Fibroblast of pulmonary artery (primary cell): ENCODE measurements at regions not wholly inside any gene's neighbourhood (a gene's known extent, or its start where the extent isn't known, plus 50 kb on each side); places are given as distances from the start of the nearest gene placed in this dataset.

Experiments used
- DNase-seq: peaks from one replicate; pipeline ENCODE4 v3.0.0-alpha.2; 2010; ENCODE audit warnings: low read depth
- H3K4me3 ChIP-seq: replicated peaks from 2 replicates; pipeline ENCODE4 v1.5.1; 2011; ENCODE audit warnings: low read depth, mild to moderate bottlenecking, control low read depth, low read length, moderate library complexity
- TF ChIP-seq, protein P1 (sequence below): IDR thresholded peaks from 2 replicates; pipeline ENCODE4 v1.5.1; 2011; ENCODE audit warnings: mild to moderate bottlenecking, control low read depth, low read length, inconsistent platforms; ENCODE audit errors: missing control alignments

DNA sequence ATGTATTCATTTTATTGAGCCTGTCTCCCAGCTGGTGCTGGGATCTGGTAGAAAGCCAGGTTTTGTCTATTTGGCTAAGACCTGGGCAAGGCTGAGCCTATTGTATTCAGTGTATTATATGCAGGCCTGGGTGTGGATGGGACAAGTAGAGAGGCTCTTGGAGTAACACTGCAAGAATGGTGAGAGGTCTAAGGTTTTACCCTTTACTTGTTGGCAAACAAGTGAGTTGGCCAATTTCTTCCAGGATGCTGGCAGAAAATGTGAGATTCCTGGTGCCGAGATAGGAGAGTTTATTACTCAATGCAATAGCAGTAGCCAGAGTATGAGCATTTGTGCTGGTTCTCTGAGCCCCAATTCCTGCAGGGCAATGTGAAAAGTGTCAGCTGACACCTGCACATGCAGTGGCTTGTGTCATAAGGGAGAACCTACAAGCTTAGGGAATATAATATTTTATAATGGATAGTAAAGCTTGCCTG is 141.7 kb upstream of the PRLR start:
- TF ChIP-seq, protein P1, sequence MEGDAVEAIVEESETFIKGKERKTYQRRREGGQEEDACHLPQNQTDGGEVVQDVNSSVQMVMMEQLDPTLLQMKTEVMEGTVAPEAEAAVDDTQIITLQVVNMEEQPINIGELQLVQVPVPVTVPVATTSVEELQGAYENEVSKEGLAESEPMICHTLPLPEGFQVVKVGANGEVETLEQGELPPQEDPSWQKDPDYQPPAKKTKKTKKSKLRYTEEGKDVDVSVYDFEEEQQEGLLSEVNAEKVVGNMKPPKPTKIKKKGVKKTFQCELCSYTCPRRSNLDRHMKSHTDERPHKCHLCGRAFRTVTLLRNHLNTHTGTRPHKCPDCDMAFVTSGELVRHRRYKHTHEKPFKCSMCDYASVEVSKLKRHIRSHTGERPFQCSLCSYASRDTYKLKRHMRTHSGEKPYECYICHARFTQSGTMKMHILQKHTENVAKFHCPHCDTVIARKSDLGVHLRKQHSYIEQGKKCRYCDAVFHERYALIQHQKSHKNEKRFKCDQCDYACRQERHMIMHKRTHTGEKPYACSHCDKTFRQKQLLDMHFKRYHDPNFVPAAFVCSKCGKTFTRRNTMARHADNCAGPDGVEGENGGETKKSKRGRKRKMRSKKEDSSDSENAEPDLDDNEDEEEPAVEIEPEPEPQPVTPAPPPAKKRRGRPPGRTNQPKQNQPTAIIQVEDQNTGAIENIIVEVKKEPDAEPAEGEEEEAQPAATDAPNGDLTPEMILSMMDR, result no peak
- DNase-seq, result no peak
- no peak overlapping the region for H3K4me3 ChIP-seq

DNA sequence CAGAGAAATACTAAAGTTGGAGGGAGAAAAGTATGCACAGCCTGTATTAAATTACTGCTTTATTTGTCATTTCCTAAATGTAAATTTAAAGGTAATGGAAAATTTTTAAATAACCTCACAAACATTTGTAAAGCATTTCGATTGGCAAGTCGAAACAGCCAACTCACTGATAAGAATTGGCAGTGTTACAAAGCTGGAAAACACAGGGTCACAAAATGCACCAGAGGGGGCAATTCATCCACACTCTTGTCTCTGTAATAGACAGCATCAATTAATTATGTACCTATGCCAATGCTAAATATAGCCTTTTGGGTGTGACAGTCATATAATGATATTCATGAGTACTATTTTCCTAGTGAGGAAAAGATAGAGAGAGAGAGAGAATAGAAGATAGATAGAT is 140.6 kb upstream of the PRLR start:
- no peak overlapping the region for H3K4me3 ChIP-seq
- no peak for DNase-seq
- TF ChIP-seq, protein P1, result no peak

DNA sequence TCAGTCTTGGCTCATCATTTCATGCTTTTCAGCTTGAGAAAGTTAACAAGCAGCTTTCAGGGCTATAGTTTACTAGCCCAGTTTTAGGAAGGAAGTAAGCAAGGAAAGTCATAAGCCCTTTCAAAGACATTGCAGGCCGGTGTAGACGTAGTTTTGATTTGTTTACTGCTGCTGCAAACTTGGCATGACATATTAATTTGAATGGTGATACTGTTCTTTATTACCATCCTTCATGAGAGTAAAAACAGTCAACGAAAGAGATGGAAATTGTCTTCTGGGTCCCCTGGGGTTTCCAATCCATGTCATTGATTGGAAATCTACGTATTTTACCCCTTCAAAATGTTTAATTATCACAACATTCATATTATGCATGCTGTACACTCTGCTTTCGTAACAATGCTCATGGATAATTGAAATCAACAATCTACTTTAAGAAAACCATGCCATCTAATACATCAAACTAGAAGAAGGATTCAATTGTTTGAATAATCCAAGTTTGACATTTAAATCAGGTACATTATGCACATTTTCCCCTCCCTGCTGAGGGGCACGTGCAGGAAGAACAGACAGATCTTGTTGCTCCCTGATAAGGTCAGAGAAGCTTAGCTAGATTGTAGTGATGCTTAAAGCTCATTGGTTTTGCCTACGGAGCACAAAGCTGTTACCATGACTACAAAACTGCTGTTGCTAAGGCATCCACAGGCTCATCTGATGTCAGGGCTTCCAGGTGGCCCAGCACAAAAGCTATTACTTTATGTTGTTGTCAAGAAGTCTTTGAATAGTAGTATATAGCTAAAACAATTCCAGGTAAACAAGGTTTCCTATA is 139.9 kb upstream of the PRLR start:
- TF ChIP-seq, protein P1, result no peak
- DNase-seq, result no peak
- H3K4me3 ChIP-seq, result no peak overlapping the region

DNA sequence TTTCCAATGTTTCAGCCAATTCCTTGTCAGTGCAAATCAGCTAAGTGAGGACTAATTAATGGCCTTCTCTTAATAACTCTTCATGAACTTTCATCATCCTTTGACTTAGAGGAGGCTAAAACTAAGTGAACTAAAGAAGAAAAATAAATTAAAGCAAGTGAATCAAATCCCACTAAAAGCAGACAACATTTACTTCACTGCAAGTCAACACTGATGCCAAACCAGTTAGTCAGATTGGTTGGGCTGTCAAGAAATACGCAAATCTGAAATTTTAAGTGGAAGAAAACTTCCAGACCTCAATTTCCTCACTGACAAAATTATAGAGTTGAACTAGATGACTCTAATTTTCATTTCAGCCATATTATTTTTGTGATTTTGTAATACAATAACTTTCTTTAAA is 137.2 kb upstream of the PRLR start:
- TF ChIP-seq, protein P1, result no peak
- DNase-seq, result no peak
- no peak overlapping the region for H3K4me3 ChIP-seq

DNA sequence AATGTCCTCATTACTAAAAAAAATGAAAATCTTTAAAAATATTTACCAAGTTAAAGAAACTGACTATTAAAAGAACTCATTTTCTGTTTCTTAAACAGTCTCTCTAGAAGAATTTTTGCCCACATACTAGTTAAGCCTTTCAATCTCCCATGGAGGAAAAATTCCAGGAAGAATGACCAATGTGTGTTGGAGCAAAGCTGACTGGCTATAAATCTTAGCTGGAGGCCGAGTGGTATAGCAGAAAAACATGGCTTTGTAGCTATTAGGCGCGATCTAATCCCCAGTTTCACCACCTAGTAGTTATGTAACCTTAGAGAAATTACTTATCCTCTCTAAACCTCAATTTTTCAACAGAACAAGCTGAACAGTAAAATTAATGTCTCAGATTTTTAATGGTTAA is 135.5 kb upstream of the PRLR start:
- H3K4me3 ChIP-seq, result no peak overlapping the region
- TF ChIP-seq, protein P1, result no peak
- no peak for DNase-seq

DNA sequence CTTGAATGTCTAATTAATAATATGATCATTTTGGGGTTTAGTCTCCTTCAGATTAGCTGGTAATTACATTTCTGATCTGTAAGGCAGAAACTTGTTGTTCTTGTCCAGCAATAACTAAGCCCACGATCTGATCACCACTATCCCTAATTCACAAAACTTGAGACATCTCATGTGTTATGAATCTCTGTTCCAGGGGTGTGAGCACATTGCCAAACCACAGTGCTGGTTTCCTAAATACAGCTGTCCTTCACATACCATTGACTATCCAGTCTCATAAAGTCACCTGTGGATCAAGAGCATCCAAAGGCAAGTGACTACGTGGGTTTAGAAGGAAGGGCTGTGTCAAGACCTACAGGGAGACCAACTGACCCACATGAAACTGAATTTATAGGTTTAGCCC is 134.1 kb upstream of the PRLR start:
- DNase-seq, result no peak
- TF ChIP-seq, protein P1, result no peak
- H3K4me3 ChIP-seq, result no peak overlapping the region
